ENCODE measurements at regions not wholly inside any gene's neighbourhood (a gene's known extent, or its start where the extent isn't known, plus 50 kb on each side); places are given as distances from the start of the nearest gene placed in this dataset.

GRCh38 chr18:1425679-1426078, 521.0 kb downstream of the ADCYAP1 start:
- ATAC-seq (no peak), DNase-seq (ENCODE audit: low spot score) (no peak)
- Mint-ChIP-seq H3K27me3 (ENCODE audit: low read depth) (no peaks in the 10 kb centered on the region), H3K9me3 (no peaks in the 10 kb centered on the region), H3K4me1 (no peaks in the 10 kb centered on the region), H3K27ac (no peak overlapping the region), H3K4me3 (no peak overlapping the region), H3K36me3 (no peaks in the 10 kb centered on the region; the same call in 1 of the 2 replicates)
- ChIA-PET CTCF (no interaction called here), POLR2A (no interaction called here)
- TF ChIP-seq ARID4B (CRISPR knock-in tag; IDR thresholded peaks at IDR 0.05; ENCODE audit: borderline replicate concordance) (no peak), ZNF396 (CRISPR knock-in tag; IDR thresholded peaks at IDR 0.05; ENCODE audit: borderline replicate concordance) (no peak), JUN (CRISPR knock-in tag; IDR thresholded peaks at IDR 0.05) (no peak), OVOL2 (CRISPR knock-in tag; IDR thresholded peaks at IDR 0.05; ENCODE audit: borderline replicate concordance) (no peak), ZNF423 (CRISPR knock-in tag; IDR thresholded peaks at IDR 0.05) (no peak), CBFB (CRISPR knock-in tag; IDR thresholded peaks at IDR 0.05; ENCODE audit: low read depth) (no peak), NFE2L1 (CRISPR knock-in tag; IDR thresholded peaks at IDR 0.05) (no peak), FOXJ3 (CRISPR knock-in tag; IDR thresholded peaks at IDR 0.05; ENCODE audit: borderline replicate concordance) (no peak), RELA (CRISPR knock-in tag; IDR thresholded peaks at IDR 0.05; ENCODE audit: borderline replicate concordance) (no peak), ERG (CRISPR knock-in tag; IDR thresholded peaks at IDR 0.05) (no peak), CREM (CRISPR knock-in tag; IDR thresholded peaks at IDR 0.05) (no peak), TEAD1 (CRISPR knock-in tag; IDR thresholded peaks at IDR 0.05) (no peak), PRRX2 (CRISPR knock-in tag; IDR thresholded peaks at IDR 0.05) (no peak), PREB (CRISPR knock-in tag; IDR thresholded peaks at IDR 0.05; ENCODE audit: borderline replicate concordance) (no peak)
- TF ChIP-seq, protein P1, sequence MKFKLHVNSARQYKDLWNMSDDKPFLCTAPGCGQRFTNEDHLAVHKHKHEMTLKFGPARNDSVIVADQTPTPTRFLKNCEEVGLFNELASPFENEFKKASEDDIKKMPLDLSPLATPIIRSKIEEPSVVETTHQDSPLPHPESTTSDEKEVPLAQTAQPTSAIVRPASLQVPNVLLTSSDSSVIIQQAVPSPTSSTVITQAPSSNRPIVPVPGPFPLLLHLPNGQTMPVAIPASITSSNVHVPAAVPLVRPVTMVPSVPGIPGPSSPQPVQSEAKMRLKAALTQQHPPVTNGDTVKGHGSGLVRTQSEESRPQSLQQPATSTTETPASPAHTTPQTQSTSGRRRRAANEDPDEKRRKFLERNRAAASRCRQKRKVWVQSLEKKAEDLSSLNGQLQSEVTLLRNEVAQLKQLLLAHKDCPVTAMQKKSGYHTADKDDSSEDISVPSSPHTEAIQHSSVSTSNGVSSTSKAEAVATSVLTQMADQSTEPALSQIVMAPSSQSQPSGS (CRISPR knock-in tag; IDR thresholded peaks at IDR 0.05; ENCODE audit: borderline replicate concordance, low read depth) = no peak
- TF ChIP-seq, protein P2, sequence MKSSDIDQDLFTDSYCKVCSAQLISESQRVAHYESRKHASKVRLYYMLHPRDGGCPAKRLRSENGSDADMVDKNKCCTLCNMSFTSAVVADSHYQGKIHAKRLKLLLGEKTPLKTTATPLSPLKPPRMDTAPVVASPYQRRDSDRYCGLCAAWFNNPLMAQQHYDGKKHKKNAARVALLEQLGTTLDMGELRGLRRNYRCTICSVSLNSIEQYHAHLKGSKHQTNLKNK (CRISPR knock-in tag; IDR thresholded peaks at IDR 0.05) = no peak

GRCh38 chr18:1435487-1435886, 530.8 kb downstream of the ADCYAP1 start:
- no peaks in the 10 kb centered on the region for H3K27me3 Mint-ChIP-seq (ENCODE audit: low read depth)
- CTCF ChIA-PET = no interaction called here
- TF ChIP-seq TEAD4 (CRISPR knock-in tag; IDR thresholded peaks at IDR 0.05) (no peak), CREB1 (CRISPR knock-in tag; IDR thresholded peaks at IDR 0.05) (no peak), OVOL2 (CRISPR knock-in tag; IDR thresholded peaks at IDR 0.05; ENCODE audit: borderline replicate concordance) (no peak), NFYB (CRISPR knock-in tag; conservative IDR thresholded peaks at IDR 0.05; ENCODE audit: low read depth) (no peak), ZNF219 (CRISPR knock-in tag; IDR thresholded peaks at IDR 0.05; ENCODE audit: borderline replicate concordance) (no peak), ERG (CRISPR knock-in tag; IDR thresholded peaks at IDR 0.05) (no peak), STAT6 (CRISPR knock-in tag; conservative IDR thresholded peaks at IDR 0.05; ENCODE audit: low read depth) (no peak)
- DNase-seq (ENCODE audit: low spot score) (no peak), ATAC-seq (no peak)
- H3K27ac Mint-ChIP-seq = no peak overlapping the region
- no peaks in the 10 kb centered on the region for H3K4me1 Mint-ChIP-seq
- H3K9me3 Mint-ChIP-seq = 0 out of 2 replicates have a peak, but pooled peaks cover 4% of the 10 kb centered on the region
- POLR2A ChIA-PET = no interaction called here
- H3K4me3 Mint-ChIP-seq = no peak overlapping the region
- 0 out of 2 replicates have a peak, but pooled peaks cover 2% of the 10 kb centered on the region for H3K36me3 Mint-ChIP-seq

All from WTC11 (cell line).